ENCODE measurements at regions not wholly inside any gene's neighbourhood (a gene's known extent, or its start where the extent isn't known, plus 50 kb on each side); places are given as distances from the start of the nearest gene placed in this dataset.
A peak's percentile ranks its signal among the peaks of the same experiment; 100 is the strongest.

DNA sequence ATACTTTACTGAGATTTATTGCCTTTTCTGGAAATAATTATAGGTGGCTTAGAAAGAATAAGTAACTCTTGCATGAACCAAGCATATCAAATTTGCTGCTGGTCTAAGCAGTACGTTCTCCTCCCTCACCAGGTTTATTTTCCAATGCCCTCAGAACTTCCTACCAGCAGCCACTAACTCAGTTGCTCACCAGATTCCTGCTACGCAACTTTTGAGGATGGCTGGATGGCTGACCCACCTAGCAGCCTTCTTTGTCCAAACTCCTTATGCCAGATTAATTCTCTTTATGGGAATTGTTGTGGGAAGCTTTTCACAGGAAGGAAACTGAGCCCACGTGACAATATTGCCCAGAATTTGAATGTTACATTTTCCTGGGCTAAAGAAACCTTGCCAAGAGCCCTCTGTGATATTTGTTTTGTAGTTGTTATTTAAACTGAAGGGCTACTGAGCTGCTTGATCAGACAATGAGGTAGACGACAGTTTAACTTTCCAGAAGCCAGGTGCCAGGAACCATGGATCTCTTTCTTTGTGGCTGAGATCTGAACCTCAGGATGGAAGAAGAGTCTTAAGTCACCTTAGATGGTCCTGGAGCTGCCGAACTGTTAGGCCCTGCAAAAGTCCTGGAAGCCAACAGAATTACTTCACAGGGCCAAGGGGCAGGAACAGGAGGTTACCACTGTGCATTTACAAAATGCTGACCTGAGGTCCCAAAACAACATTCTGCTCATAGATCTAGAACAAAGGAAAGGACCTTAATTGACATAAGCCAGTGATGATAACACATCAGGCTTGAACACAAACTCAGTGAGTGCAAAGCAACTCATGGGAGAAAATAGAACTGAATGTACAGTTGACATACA lies 85.5 kb upstream of the ATP1A1 start:
- DNase-seq (ENCODE audit: low spot score) = no peak
- in situ Hi-C loops (cut with MboI; ENCODE audit: low pct_unique_long_range_greater_than_20kb, low sequenced_read_pairs, unreplicated experiment) = no loop called here
- TF ChIP-seq, protein P1, sequence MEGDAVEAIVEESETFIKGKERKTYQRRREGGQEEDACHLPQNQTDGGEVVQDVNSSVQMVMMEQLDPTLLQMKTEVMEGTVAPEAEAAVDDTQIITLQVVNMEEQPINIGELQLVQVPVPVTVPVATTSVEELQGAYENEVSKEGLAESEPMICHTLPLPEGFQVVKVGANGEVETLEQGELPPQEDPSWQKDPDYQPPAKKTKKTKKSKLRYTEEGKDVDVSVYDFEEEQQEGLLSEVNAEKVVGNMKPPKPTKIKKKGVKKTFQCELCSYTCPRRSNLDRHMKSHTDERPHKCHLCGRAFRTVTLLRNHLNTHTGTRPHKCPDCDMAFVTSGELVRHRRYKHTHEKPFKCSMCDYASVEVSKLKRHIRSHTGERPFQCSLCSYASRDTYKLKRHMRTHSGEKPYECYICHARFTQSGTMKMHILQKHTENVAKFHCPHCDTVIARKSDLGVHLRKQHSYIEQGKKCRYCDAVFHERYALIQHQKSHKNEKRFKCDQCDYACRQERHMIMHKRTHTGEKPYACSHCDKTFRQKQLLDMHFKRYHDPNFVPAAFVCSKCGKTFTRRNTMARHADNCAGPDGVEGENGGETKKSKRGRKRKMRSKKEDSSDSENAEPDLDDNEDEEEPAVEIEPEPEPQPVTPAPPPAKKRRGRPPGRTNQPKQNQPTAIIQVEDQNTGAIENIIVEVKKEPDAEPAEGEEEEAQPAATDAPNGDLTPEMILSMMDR (IDR thresholded peaks at IDR 0.05; ENCODE audit: extremely low read depth, insufficient read depth, missing control alignments) = no peak

GRCh38 chr1:116288201-116288598 lies 84.8 kb upstream of the ATP1A1 start:
- in situ Hi-C loops (cut with MboI; ENCODE audit: low pct_unique_long_range_greater_than_20kb, low sequenced_read_pairs, unreplicated experiment) = no loop called here
- peak; percentile 35 for DNase-seq (ENCODE audit: low spot score)
- TF ChIP-seq, protein P1 (IDR thresholded peaks at IDR 0.05; ENCODE audit: extremely low read depth, insufficient read depth, missing control alignments) = no peak

GRCh38 chr1:116289193-116289592 lies 83.9 kb upstream of the ATP1A1 start:
- in situ Hi-C loops (cut with MboI; ENCODE audit: low pct_unique_long_range_greater_than_20kb, low sequenced_read_pairs, unreplicated experiment) = no loop called here
- TF ChIP-seq, protein P1 (IDR thresholded peaks at IDR 0.05; ENCODE audit: extremely low read depth, insufficient read depth, missing control alignments) = no peak
- no peak for DNase-seq (ENCODE audit: low spot score)

GRCh38 chr1:116290085-116290705 lies 82.8 kb upstream of the ATP1A1 start:
- TF ChIP-seq, protein P1 (IDR thresholded peaks at IDR 0.05; ENCODE audit: extremely low read depth, insufficient read depth, missing control alignments) = no peak
- DNase-seq (ENCODE audit: low spot score) = no peak
- in situ Hi-C loops (cut with MboI; ENCODE audit: low pct_unique_long_range_greater_than_20kb, low sequenced_read_pairs, unreplicated experiment) = no loop called here

- TF ChIP-seq, protein P1 (IDR thresholded peaks at IDR 0.05; ENCODE audit: extremely low read depth, insufficient read depth, missing control alignments) = no peak
- no peak for DNase-seq (ENCODE audit: low spot score)
- in situ Hi-C loops (cut with MboI; ENCODE audit: low pct_unique_long_range_greater_than_20kb, low sequenced_read_pairs, unreplicated experiment) = no loop called here
Measured at GRCh38 chr1:116291024-116291423, 82.0 kb upstream of the ATP1A1 start.

DNA sequence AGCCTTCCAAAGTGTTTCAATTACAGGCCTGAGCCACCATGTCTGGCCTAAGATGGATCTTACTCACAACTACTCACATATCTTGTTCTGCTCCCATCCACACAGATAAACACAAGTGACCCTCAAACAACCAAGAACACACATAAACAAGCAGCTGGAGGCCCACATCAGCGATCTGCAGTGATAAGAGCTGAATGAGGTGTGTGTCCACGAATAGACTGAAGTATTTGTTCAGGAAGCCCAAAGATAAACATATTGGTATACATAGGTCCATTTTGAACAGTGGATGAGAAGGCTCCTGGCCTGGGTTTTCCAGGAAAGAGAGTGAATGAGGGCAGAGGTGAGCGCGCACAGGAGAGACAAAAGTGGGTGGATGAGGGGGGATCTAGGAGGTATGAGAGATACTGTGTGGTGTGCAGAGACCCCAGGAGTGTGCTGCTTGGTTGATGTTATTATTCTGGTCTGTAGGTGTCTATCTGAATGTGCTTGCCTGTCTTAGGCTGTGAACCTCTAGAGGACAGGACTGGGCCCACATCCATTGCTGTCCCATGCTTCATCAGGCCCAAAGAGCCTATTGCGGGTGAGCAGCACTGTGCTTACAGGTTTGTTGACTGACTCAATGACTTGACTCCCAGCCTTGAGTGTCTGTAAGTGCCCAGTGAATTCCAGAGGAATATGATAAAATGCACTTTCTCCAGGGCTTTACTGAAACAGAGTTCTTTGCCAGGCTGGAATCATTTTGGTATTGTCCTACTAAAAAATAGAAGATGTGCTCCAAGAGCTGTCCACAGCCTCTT lies 79.9 kb upstream of the ATP1A1 start:
- DNase-seq (ENCODE audit: low spot score) = no peak
- TF ChIP-seq, protein P1 (IDR thresholded peaks at IDR 0.05; ENCODE audit: extremely low read depth, insufficient read depth, missing control alignments) = no peak
- in situ Hi-C loops (cut with MboI; ENCODE audit: low pct_unique_long_range_greater_than_20kb, low sequenced_read_pairs, unreplicated experiment) = no loop called here
